NCI-H1436 (cell line): ENCODE measurements at regions not wholly inside any gene's neighbourhood (a gene's known extent, or its start where the extent isn't known, plus 50 kb on each side); places are given as distances from the start of the nearest gene placed in this dataset.

Source experiments
- DNase-seq: peaks from one replicate; lab custom pipeline; 2025; lab: John Stamatoyannopoulos, UW

GRCh38 chr16:77663711-77664110 lies 58.6 kb upstream of the NUDT7 start:
- DNase-seq: no peak

DNA sequence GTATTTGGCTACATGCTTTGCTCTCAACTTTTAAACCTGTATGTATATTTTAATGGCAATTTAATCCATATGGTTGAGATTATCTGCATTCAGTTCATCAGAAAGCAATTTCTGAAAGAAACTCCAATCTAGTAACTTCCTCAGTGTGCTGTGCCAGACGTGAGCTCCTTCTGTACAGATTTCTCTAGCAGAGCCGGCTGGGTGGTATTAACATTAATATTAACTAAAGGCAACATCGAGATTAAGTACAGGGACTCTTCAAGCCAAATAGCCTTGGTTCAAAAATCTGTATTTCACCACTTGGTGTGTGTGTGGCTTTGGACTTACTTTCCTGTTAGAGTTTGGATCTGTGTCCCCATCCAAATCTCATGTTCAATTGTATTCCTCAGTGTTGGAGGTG lies 55.5 kb upstream of the NUDT7 start:
- DNase-seq: no peak

DNA sequence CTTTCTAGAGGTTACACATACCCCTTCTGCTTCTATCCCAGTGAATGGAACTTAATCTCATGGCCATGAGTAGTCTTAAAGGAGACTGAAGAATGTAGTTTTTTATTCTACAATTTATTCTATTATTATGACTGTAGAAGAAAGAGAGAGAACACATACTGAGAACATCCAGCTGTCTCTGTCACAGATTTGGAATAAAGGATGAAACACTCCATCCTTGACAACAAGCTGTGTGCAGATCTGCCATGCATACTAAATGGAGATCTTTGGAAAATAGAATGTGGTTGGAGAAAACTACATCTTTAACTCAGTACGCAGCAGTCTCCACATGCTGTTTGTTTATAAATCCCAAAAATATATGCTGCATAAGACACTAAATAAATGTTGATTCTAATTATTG lies 54.1 kb upstream of the NUDT7 start:
- DNase-seq: no peak

DNA sequence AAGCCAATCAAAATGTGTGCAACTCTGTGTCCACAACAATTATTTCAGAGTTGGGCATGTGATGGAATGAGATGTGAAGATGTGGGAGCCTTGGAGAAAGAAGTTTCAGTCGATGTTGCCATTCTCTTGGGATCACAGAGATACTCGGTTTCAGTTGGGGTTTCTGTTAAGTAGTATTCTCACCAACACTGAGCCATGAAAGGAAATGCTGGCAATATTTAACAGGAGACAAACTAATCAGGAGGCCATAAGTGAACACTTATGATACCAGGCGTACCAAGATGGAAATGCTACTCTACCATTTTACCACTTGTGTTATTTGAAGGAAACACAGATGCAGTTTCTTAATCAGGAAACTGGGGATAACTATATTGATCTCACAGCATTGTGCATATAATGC lies 53.3 kb upstream of the NUDT7 start:
- DNase-seq: no peak
